Renal cortical epithelial cell (primary cell): ENCODE measurements at regions not wholly inside any gene's neighbourhood (a gene's known extent, or its start where the extent isn't known, plus 50 kb on each side); places are given as distances from the start of the nearest gene placed in this dataset.

Experiments
- DNase-seq: peaks from one replicate; pipeline ENCODE4 v3.0.0-alpha.2; 2011; ENCODE audit warnings: low read depth

GRCh38 chr21:24225431-24225830 is 1381.8 kb downstream of the MRPL39 start:
- no peak for DNase-seq

GRCh38 chr21:24224422-24224821 is 1382.9 kb downstream of the MRPL39 start:
- DNase-seq = no peak

- no peak for DNase-seq
These were observed 1383.7 kb downstream of the MRPL39 start for GRCh38 chr21:24223624-24224023.

- no peak for DNase-seq
These were observed 1384.6 kb downstream of the MRPL39 start for GRCh38 chr21:24222676-24223075.

- DNase-seq = no peak
These were observed 1386.8 kb downstream of the MRPL39 start for GRCh38 chr21:24220446-24220845.

- no peak for DNase-seq
These were observed 1390.1 kb downstream of the MRPL39 start for GRCh38 chr21:24217151-24217550.

GRCh38 chr21:24210130-24210529 is 1397.2 kb downstream of the MRPL39 start:
- DNase-seq = no peak

- DNase-seq = no peak
These were observed 1398.6 kb downstream of the MRPL39 start for GRCh38 chr21:24208562-24209260.

GRCh38 chr21:24205319-24205718 is 1402.0 kb downstream of the MRPL39 start:
- DNase-seq = no peak

- DNase-seq = no peak
These were observed 1402.6 kb downstream of the MRPL39 start for GRCh38 chr21:24204641-24205040.

- no peak for DNase-seq
These were observed 1407.2 kb downstream of the MRPL39 start for GRCh38 chr21:24200052-24200451.

GRCh38 chr21:24197923-24198322 is 1409.4 kb downstream of the MRPL39 start:
- no peak for DNase-seq

- DNase-seq = peak; percentile 0
These were observed 1410.1 kb downstream of the MRPL39 start for GRCh38 chr21:24197132-24197643.

GRCh38 chr21:24188506-24188905 is 1418.8 kb downstream of the MRPL39 start:
- DNase-seq = no peak

GRCh38 chr21:24183077-24183476 is 1424.2 kb downstream of the MRPL39 start:
- DNase-seq = no peak

- no peak for DNase-seq
These were observed 1428.2 kb downstream of the MRPL39 start for GRCh38 chr21:24179110-24179509.

GRCh38 chr21:24175106-24175505 is 1432.2 kb downstream of the MRPL39 start:
- DNase-seq = no peak

- no peak for DNase-seq
These were observed 1435.5 kb downstream of the MRPL39 start for GRCh38 chr21:24171736-24172135.

- no peak for DNase-seq
These were observed 1443.7 kb downstream of the MRPL39 start for GRCh38 chr21:24163539-24163938.

GRCh38 chr21:24160528-24160927 is 1446.8 kb downstream of the MRPL39 start:
- no peak for DNase-seq

GRCh38 chr21:24153137-24153536 is 1454.1 kb downstream of the MRPL39 start:
- no peak for DNase-seq

- no peak for DNase-seq
These were observed 1456.5 kb downstream of the MRPL39 start for GRCh38 chr21:24150753-24151152.

- DNase-seq = no peak
These were observed 1458.8 kb downstream of the MRPL39 start for GRCh38 chr21:24148461-24148860.

GRCh38 chr21:24147674-24148073 is 1459.6 kb downstream of the MRPL39 start:
- DNase-seq = no peak
